Mammary epithelial cell (primary cell): ENCODE measurements at regions not wholly inside any gene's neighbourhood (a gene's known extent, or its start where the extent isn't known, plus 50 kb on each side); places are given as distances from the start of the nearest gene placed in this dataset.

Experiments
- EZH2 ChIP-seq: IDR thresholded peaks from 2 replicates; pipeline ENCODE4 v1.6.1; 2012; ENCODE audit warnings: low read length, inconsistent platforms, borderline replicate concordance
- TF ChIP-seq, protein P1 (sequence below), 2 donors: IDR thresholded peaks in 1 of 2; conservative IDR thresholded peaks in 1 of 2; 2 replicates each; pipeline ENCODE4 v1.5.1; 2011 to 2012; ENCODE audit warnings: inconsistent platforms in 2 of 2, low read length in 2 of 2, mild to moderate bottlenecking in 2 of 2, control low read depth in 1 of 2, low read depth in 1 of 2; ENCODE audit not compliant: insufficient read depth in 1 of 2; ENCODE audit errors: extremely low read depth in 1 of 2

DNA sequence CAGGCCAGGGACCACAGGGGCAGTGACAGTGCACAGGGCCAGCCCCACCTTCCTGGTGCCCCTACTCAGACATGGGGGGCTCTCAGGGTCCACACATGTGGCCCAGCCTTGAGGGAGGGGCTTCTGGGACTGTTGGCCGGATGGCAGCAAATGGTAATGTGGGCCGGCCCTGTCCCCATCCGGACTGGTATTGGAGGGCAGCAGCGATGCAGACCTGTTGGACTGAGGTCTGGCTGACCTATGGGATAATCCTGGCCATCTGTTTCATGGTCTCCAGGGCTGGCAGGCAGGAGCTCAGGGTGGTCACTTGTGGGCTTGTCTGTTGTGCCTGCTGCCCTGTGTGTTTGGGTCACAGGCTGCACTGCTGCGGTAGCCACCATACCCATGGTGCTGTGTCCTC is 387.5 kb downstream of the TMEM121 start:
- no peak for TF ChIP-seq EZH2
- TF ChIP-seq, protein P1, sequence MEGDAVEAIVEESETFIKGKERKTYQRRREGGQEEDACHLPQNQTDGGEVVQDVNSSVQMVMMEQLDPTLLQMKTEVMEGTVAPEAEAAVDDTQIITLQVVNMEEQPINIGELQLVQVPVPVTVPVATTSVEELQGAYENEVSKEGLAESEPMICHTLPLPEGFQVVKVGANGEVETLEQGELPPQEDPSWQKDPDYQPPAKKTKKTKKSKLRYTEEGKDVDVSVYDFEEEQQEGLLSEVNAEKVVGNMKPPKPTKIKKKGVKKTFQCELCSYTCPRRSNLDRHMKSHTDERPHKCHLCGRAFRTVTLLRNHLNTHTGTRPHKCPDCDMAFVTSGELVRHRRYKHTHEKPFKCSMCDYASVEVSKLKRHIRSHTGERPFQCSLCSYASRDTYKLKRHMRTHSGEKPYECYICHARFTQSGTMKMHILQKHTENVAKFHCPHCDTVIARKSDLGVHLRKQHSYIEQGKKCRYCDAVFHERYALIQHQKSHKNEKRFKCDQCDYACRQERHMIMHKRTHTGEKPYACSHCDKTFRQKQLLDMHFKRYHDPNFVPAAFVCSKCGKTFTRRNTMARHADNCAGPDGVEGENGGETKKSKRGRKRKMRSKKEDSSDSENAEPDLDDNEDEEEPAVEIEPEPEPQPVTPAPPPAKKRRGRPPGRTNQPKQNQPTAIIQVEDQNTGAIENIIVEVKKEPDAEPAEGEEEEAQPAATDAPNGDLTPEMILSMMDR (conservative IDR thresholded peaks at IDR 0.05 in 1 of 2, IDR thresholded peaks at IDR 0.05 in 1 of 2; ENCODE audit: extremely low read depth in 1 of 2, insufficient read depth in 1 of 2, low read depth in 1 of 2, low read length in 2 of 2), result no peak
